ENCODE measurements at regions not wholly inside any gene's neighbourhood (a gene's known extent, or its start where the extent isn't known, plus 50 kb on each side); places are given as distances from the start of the nearest gene placed in this dataset.
A peak's percentile ranks its signal among the peaks of the same experiment; 100 is the strongest.

- DNase-seq (ENCODE audit: extremely low spot score) = no peak
- CTCF ChIA-PET = interaction anchor here (1.2 to 2.1 kb wide), 2 partner anchors 14 to 39 kb away, joined by 4 to 11 read pairs; no protein-coding TSS in a partner anchor
- POLR2A ChIA-PET = no interaction called here
- no peak for TF ChIP-seq CTCF (IDR thresholded peaks at IDR 0.05; ENCODE audit: control extremely low read depth, extremely low read depth, low read depth, missing control alignments)
Measured at GRCh38 chr11:86179646-86180064, 64.9 kb upstream of the EED start.

GRCh38 chr11:86177302-86177701, 67.3 kb upstream of the EED start:
- ChIA-PET CTCF (interaction anchor here (2.2 kb wide), 1 partner anchor 16 kb away, joined by 9 read pairs; no protein-coding TSS in a partner anchor), POLR2A (no interaction called here)
- DNase-seq (ENCODE audit: extremely low spot score) = no peak
- no peak for TF ChIP-seq CTCF (IDR thresholded peaks at IDR 0.05; ENCODE audit: control extremely low read depth, extremely low read depth, low read depth, missing control alignments)

GRCh38 chr11:86176165-86176884, 68.2 kb upstream of the EED start:
- no peak for TF ChIP-seq CTCF (IDR thresholded peaks at IDR 0.05; ENCODE audit: control extremely low read depth, extremely low read depth, low read depth, missing control alignments)
- ChIA-PET POLR2A (no interaction called here), CTCF (interaction anchor here (1.3 to 2.2 kb wide), 2 partner anchors 17 kb away, joined by 9 read pairs; no protein-coding TSS in a partner anchor)
- DNase-seq (ENCODE audit: extremely low spot score) = peak; percentile 41

- TF ChIP-seq CTCF (IDR thresholded peaks at IDR 0.05; ENCODE audit: control extremely low read depth, extremely low read depth, low read depth, missing control alignments) = no peak
- DNase-seq (ENCODE audit: extremely low spot score) = no peak
- CTCF ChIA-PET = interaction anchor here (1.3 kb wide), 1 partner anchor 18 kb away, joined by 9 read pairs; no protein-coding TSS in a partner anchor
- POLR2A ChIA-PET = no interaction called here
Measured at GRCh38 chr11:86175626-86176025, 68.9 kb upstream of the EED start.

GRCh38 chr11:86175191-86175590, 69.4 kb upstream of the EED start:
- ChIA-PET POLR2A (no interaction called here), CTCF (interaction anchor here (1.3 kb wide), 1 partner anchor 18 kb away, joined by 9 read pairs; no protein-coding TSS in a partner anchor)
- no peak for TF ChIP-seq CTCF (IDR thresholded peaks at IDR 0.05; ENCODE audit: control extremely low read depth, extremely low read depth, low read depth, missing control alignments)
- DNase-seq (ENCODE audit: extremely low spot score) = no peak

GRCh38 chr11:86174101-86175046, 70.2 kb upstream of the EED start:
- DNase-seq (ENCODE audit: extremely low spot score) = no peak
- ChIA-PET CTCF (interaction anchor here (1.2 to 2.5 kb wide), 3 partner anchors 10 to 27 kb away, joined by 3 to 13 read pairs (median 4); no protein-coding TSS in a partner anchor), POLR2A (interaction anchor here (0.6 kb wide), 1 partner anchor 215 kb away, joined by 6 read pairs; no protein-coding TSS in a partner anchor)
- no peak for TF ChIP-seq CTCF (IDR thresholded peaks at IDR 0.05; ENCODE audit: control extremely low read depth, extremely low read depth, low read depth, missing control alignments)
